ENCODE measurements at regions not wholly inside any gene's neighbourhood (a gene's known extent, or its start where the extent isn't known, plus 50 kb on each side); places are given as distances from the start of the nearest gene placed in this dataset.

- no peak for TF ChIP-seq EGR1 (IDR thresholded peaks at IDR 0.05; ENCODE audit: low read depth in 2 of 2)
- TF ChIP-seq CTCF (IDR thresholded peaks at IDR 0.05; ENCODE audit: low read depth, low read length, missing input control): no peak
- TF ChIP-seq REST (IDR thresholded peaks at IDR 0.05): no peak
- no peak for TF ChIP-seq ATF3 (IDR thresholded peaks at IDR 0.05)
- TF ChIP-seq YY1 (IDR thresholded peaks at IDR 0.05): no peak
- no peak for TF ChIP-seq TAF1 (conservative IDR thresholded peaks at IDR 0.05)
- no peak for TF ChIP-seq JUND (IDR thresholded peaks at IDR 0.05)
- no peak for TF ChIP-seq RXRA (IDR thresholded peaks at IDR 0.05)
- TF ChIP-seq NR2F2 (IDR thresholded peaks at IDR 0.05): no peak
- TF ChIP-seq RAD21 (IDR thresholded peaks at IDR 0.05): no peak
Measured at GRCh38 chr7:12947465-12947864, 260.0 kb downstream of the ARL4A start.

All from liver (tissue), 3 donors.